H1 (cell line): ENCODE measurements at regions not wholly inside any gene's neighbourhood (a gene's known extent, or its start where the extent isn't known, plus 50 kb on each side); places are given as distances from the start of the nearest gene placed in this dataset.

Experiments
- CTCF ChIA-PET: fragments of 300-600 bp; sonication (Branson Sonifier 250); formaldehyde crosslinking; loops from one replicate; lab custom pipeline; 2021; ENCODE audit not compliant: partially characterized antibody; lab: Charles Lee
- POLR2A ChIA-PET: fragments of 300-600 bp; sonication (Branson Sonifier 250); formaldehyde crosslinking; loops from one replicate; lab custom pipeline; 2021; ENCODE audit warnings: inconsistent platforms; ENCODE audit not compliant: partially characterized antibody; lab: Charles Lee
- DNase-seq, 2 experiments: peaks; one replicate each; pipeline versions ENCODE4 v3.0.0 to v3.0.0-alpha.2; 2010 to 2022; ENCODE audit warnings: low spot score in 2 of 2, low read depth in 1 of 2, mixed read lengths in 1 of 2
- FAIRE-seq: peaks from 2 replicates; lab custom pipeline; 2011; peaks lifted over from hg19 to GRCh38; lab: Jason Lieb, UNC
- H2AFZ ChIP-seq: 2 replicates; pipeline ENCODE4 v1.8.1; 2012; ENCODE audit warnings: low read length, inconsistent platforms
- H2AK5ac ChIP-seq: 2 replicates; pipeline ENCODE4 v1.6.1; 2013; ENCODE audit warnings: low read depth, low read length
- H2BK120ac ChIP-seq: replicated peaks from 2 replicates; pipeline ENCODE3; 2013; ENCODE audit warnings: low read depth, low read length, inconsistent platforms
- H2BK12ac ChIP-seq: 2 replicates; pipeline ENCODE4 v1.6.1; 2013; ENCODE audit warnings: low read depth, low read length
- H2BK15ac ChIP-seq: 2 replicates; pipeline ENCODE4 v1.6.1; 2013; ENCODE audit warnings: low read length
- H2BK20ac ChIP-seq: 2 replicates; pipeline ENCODE4 v1.6.1; 2013; ENCODE audit warnings: low read length
- H2BK5ac ChIP-seq: 2 replicates; pipeline ENCODE4 v1.6.1; 2013; ENCODE audit warnings: low read depth, low read length
- H3K14ac ChIP-seq: 2 replicates; pipeline ENCODE4 v1.6.1; 2013; ENCODE audit warnings: inconsistent platforms; ENCODE audit not compliant: insufficient read length
- H3K18ac ChIP-seq: 2 replicates; pipeline ENCODE4 v1.6.1; 2013; ENCODE audit warnings: low read length; ENCODE audit errors: extremely low read depth
- H3K23ac ChIP-seq: 2 replicates; pipeline ENCODE4 v1.6.1; 2013; ENCODE audit warnings: inconsistent platforms; ENCODE audit not compliant: insufficient read length
- H3K23me2 ChIP-seq: 2 replicates; pipeline ENCODE4 v1.6.1; 2013; ENCODE audit warnings: low read depth, low read length
- H3K27ac ChIP-seq: 2 replicates; pipeline ENCODE4 v1.6.1; 2011; ENCODE audit warnings: low read depth, low read length, inconsistent platforms
- H3K27me3 ChIP-seq, 4 experiments: replicated peaks in 1 of 4; 1 replicate in 1 of 4; 2 replicates in 3 of 4; pipeline versions ENCODE4 v1.6.1 to v1.8.1; 2011 to 2013; ENCODE audit warnings: low read length in 3 of 4, mild to moderate bottlenecking in 3 of 4, inconsistent platforms in 2 of 4, mixed read lengths in 2 of 4, moderate library complexity in 1 of 4; ENCODE audit not compliant: control insufficient read depth in 3 of 4, insufficient read depth in 3 of 4; ENCODE audit errors: extremely low read depth in 1 of 4
- H3K36me3 ChIP-seq, 4 experiments: 2 replicates each; pipeline versions ENCODE4 v1.6.1 to v1.8.1; 2011 to 2013; ENCODE audit warnings: mild to moderate bottlenecking in 4 of 4, low read length in 3 of 4, moderate library complexity in 2 of 4, control low read depth in 1 of 4, inconsistent platforms in 1 of 4; ENCODE audit not compliant: insufficient read depth in 4 of 4, control insufficient read depth in 2 of 4
- H3K4ac ChIP-seq: replicated peaks from 2 replicates; pipeline ENCODE3; 2013; ENCODE audit warnings: low read length, low read depth, mixed read lengths, inconsistent platforms; ENCODE audit not compliant: insufficient read length
- H3K4me1 ChIP-seq, 4 experiments: replicated peaks in 1 of 4; 1 replicate in 1 of 4; 2 replicates in 3 of 4; pipeline versions ENCODE4 v1.6.1 to v1.8.1; 2011 to 2013; ENCODE audit warnings: low read length in 3 of 4, inconsistent platforms in 2 of 4, mixed read lengths in 1 of 4; ENCODE audit not compliant: insufficient read depth in 4 of 4, control insufficient read depth in 3 of 4
- H3K4me2 ChIP-seq, 2 experiments: 2 replicates each; pipeline versions ENCODE4 v1.6.1 to v1.8.1; 2011 to 2013; ENCODE audit warnings: low read depth in 2 of 2, low read length in 2 of 2, control low read depth in 1 of 2, inconsistent platforms in 1 of 2, mild to moderate bottlenecking in 1 of 2; ENCODE audit not compliant: insufficient read depth in 1 of 2
- H3K4me3 ChIP-seq, 4 experiments: fragments of 200-600, 300-600 bp in 1 of 4; sonication (generic), shearing (Covaris generic), sonication (Bioruptor Twin) in 1 of 4; 2 replicates each; pipeline versions ENCODE4 v1.5.1 to v1.8.1; 2011 to 2016; ENCODE audit warnings: low read length in 4 of 4, low read depth in 3 of 4, control low read depth in 2 of 4, inconsistent platforms in 2 of 4, mild to moderate bottlenecking in 2 of 4, mixed read lengths in 1 of 4, moderate library complexity in 1 of 4; ENCODE audit not compliant: insufficient read depth in 2 of 4; ENCODE audit errors: extremely low read depth in 1 of 4
- H3K56ac ChIP-seq: replicated peaks from 2 replicates; pipeline ENCODE3; 2013; ENCODE audit warnings: low read depth, mild to moderate bottlenecking, mixed read lengths, low read length, inconsistent platforms; ENCODE audit not compliant: insufficient read length
- H3K79me1 ChIP-seq: 2 replicates; pipeline ENCODE4 v1.6.1; 2013; ENCODE audit warnings: low read depth, low read length, control low read depth
- H3K79me2 ChIP-seq, 2 experiments: 2 replicates each; pipeline versions ENCODE4 v1.6.1 to v1.8.1; 2012 to 2013; ENCODE audit warnings: low read length in 2 of 2, mild to moderate bottlenecking in 2 of 2, inconsistent platforms in 1 of 2; ENCODE audit not compliant: insufficient read depth in 2 of 2, control insufficient read depth in 1 of 2
- H3K9ac ChIP-seq, 4 experiments: replicated peaks in 1 of 4; 1 replicate in 1 of 4; 2 replicates in 3 of 4; pipeline versions ENCODE4 v1.6.1 to v1.8.1; 2011 to 2013; ENCODE audit warnings: low read depth in 3 of 4, low read length in 3 of 4, control low read depth in 2 of 4, mild to moderate bottlenecking in 2 of 4, moderate library complexity in 2 of 4, inconsistent platforms in 1 of 4; ENCODE audit errors: extremely low read depth in 1 of 4
- H3K9me3 ChIP-seq, 2 experiments: 2 replicates each; pipeline versions ENCODE4 v1.6.1 to v1.8.1; 2012 to 2013; ENCODE audit warnings: mild to moderate bottlenecking in 2 of 2, moderate library complexity in 2 of 2, control low read depth in 1 of 2, inconsistent platforms in 1 of 2, low read depth in 1 of 2, low read length in 1 of 2, mixed read lengths in 1 of 2; ENCODE audit not compliant: insufficient read depth in 2 of 2
- H4K20me1 ChIP-seq, 2 experiments: replicated peaks in 1 of 2; 2 replicates each; pipeline versions ENCODE3 to v1.8.1; 2011 to 2013; ENCODE audit warnings: inconsistent platforms in 2 of 2, low read length in 2 of 2, mild to moderate bottlenecking in 1 of 2; ENCODE audit not compliant: insufficient read depth in 2 of 2, control insufficient read depth in 1 of 2
- H4K5ac ChIP-seq: 2 replicates; pipeline ENCODE4 v1.6.1; 2013; ENCODE audit warnings: low read length, low read depth, mixed read lengths, inconsistent platforms; ENCODE audit not compliant: insufficient read length
- H4K8ac ChIP-seq: 2 replicates; pipeline ENCODE4 v1.8.0; 2013; ENCODE audit warnings: mild to moderate bottlenecking, moderate library complexity, low read length, inconsistent platforms; ENCODE audit not compliant: insufficient read depth; ENCODE audit errors: extremely low read depth
- H4K91ac ChIP-seq: replicated peaks from 2 replicates; pipeline ENCODE3; 2013; ENCODE audit warnings: low read length, mixed read lengths, inconsistent platforms; ENCODE audit not compliant: insufficient read length
- ASH2L ChIP-seq: fragments of 200-600, 300-600 bp; sonication (generic); IDR thresholded peaks from one replicate; pipeline ENCODE4 v1.7.1; 2017; ENCODE audit warnings: low read length
- CTBP2 ChIP-seq: IDR thresholded peaks from 2 replicates; pipeline ENCODE4 v1.7.0; 2011; ENCODE audit warnings: borderline replicate concordance, mild to moderate bottlenecking, moderate library complexity, mixed read lengths, low read length; ENCODE audit not compliant: insufficient read depth, insufficient read length
- FOSL1 ChIP-seq: IDR thresholded peaks from 2 replicates; pipeline ENCODE4 v1.6.1; 2011; ENCODE audit warnings: mild to moderate bottlenecking, low read depth, low read length, moderate library complexity; ENCODE audit not compliant: insufficient read depth
- GABPA ChIP-seq: IDR thresholded peaks from 2 replicates; pipeline ENCODE4 v1.6.1; 2011; ENCODE audit warnings: mild to moderate bottlenecking, low read length, moderate library complexity, borderline replicate concordance; ENCODE audit not compliant: insufficient read depth
- JUN ChIP-seq: IDR thresholded peaks from 2 replicates; pipeline ENCODE4 v1.6.1; 2011; ENCODE audit warnings: low read depth, mild to moderate bottlenecking, improper control_type of control experiment, low read length
- JUND ChIP-seq: IDR thresholded peaks from 2 replicates; pipeline ENCODE4 v1.6.1; 2011; ENCODE audit warnings: mild to moderate bottlenecking, improper control_type of control experiment, low read length
- RFX5 ChIP-seq: IDR thresholded peaks from 2 replicates; pipeline ENCODE4 v1.6.1; 2011; ENCODE audit warnings: low read depth, low read length, improper control_type of control experiment, borderline replicate concordance
- SP1 ChIP-seq: IDR thresholded peaks from 2 replicates; pipeline ENCODE4 v1.6.1; 2011; ENCODE audit warnings: low read depth, low read length
- TAF1 ChIP-seq: IDR thresholded peaks from 2 replicates; pipeline ENCODE4 v1.6.1; 2011; ENCODE audit warnings: mild to moderate bottlenecking, low read depth, low read length
- WGBS, 2 experiments: shearing (Covaris generic) in 1 of 2; methylation state at CpG; one replicate each; pipeline versions ENCODE4 v1.1.6 to v1.1.7; 2013 to 2015; ENCODE audit warnings: low lambda C conversion rate in 2 of 2, mixed read lengths in 2 of 2, inconsistent platforms in 1 of 2, low coverage in 1 of 2, missing lambda C conversion rate in 1 of 2; ENCODE audit not compliant: insufficient replicate concordance in 2 of 2, insufficient coverage in 1 of 2, insufficient read length in 1 of 2; ENCODE audit errors: extremely low coverage in 1 of 2, missing lambda C conversion rate in 1 of 2; 5-methylcytosine and 5-hydroxymethylcytosine counted together
- TF ChIP-seq, protein P1 (sequence below): IDR thresholded peaks from 2 replicates; pipeline ENCODE4 v1.6.1; 2012; ENCODE audit warnings: low read length, inconsistent platforms

DNA sequence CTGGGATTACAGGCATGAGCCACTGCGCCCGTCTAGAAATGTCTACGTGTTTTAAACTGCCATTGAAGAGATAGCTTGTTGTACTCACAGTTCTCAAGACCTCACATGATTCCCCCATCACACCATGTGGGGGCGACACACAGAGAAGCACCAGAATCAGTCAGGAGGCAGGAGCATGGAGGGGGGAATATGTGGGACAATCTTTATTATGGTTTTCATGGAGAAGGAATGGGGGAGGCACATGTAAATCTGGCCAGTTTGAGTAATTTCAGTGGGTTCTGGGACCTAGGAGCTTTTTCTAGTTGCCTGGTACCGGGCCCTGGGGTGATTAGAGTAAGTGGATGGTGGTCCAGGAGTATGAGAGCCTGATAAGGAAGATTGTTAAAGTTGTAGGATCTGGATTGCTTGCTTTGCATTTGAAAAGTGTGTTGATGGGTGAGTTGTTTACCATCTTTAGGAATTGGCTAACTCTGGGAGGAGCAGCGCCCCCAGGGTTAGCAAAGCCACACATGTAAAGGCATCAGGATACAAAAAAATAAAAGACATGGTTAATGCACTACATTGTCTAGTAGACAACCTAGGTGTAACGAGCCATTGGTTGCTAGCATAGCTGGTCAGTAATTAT, 85.4 kb upstream of the SLC13A1 start:
- POLR2A ChIA-PET = no interaction called here
- TF ChIP-seq SP1 (no peak), JUN (no peak), GABPA (no peak), JUND (no peak), CTBP2 (no peak), FOSL1 (no peak), ASH2L (peak; percentile 67), TAF1 (no peak), RFX5 (no peak)
- TF ChIP-seq, protein P1, sequence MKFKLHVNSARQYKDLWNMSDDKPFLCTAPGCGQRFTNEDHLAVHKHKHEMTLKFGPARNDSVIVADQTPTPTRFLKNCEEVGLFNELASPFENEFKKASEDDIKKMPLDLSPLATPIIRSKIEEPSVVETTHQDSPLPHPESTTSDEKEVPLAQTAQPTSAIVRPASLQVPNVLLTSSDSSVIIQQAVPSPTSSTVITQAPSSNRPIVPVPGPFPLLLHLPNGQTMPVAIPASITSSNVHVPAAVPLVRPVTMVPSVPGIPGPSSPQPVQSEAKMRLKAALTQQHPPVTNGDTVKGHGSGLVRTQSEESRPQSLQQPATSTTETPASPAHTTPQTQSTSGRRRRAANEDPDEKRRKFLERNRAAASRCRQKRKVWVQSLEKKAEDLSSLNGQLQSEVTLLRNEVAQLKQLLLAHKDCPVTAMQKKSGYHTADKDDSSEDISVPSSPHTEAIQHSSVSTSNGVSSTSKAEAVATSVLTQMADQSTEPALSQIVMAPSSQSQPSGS = no peak

More for the DNA sequence above, 85.4 kb upstream of the SLC13A1 start:
- Histone ChIP-seq H3K4ac (no peak overlapping the region), H3K36me3 (no peaks in the 10 kb centered on the region), H3K56ac (no peak overlapping the region), H2AK5ac (no peak overlapping the region), H2BK5ac (no peak overlapping the region), H4K91ac (no peak overlapping the region), H3K4me3 (no peak overlapping the region; a peak in 1 of 8 replicates), H3K9ac (no peak overlapping the region), H2BK20ac (no peak overlapping the region), H3K4me2 (peak overlapping the region; percentile 12 to 38), H3K79me2 (no peaks in the 10 kb centered on the region), H3K18ac (peak overlapping the region; percentile 48; the same call in 1 of the 2 replicates), H3K9me3 (no peaks in the 10 kb centered on the region), H3K27ac (peak overlapping the region; percentile 59; the same call in 1 of the 2 replicates), H2BK12ac (no peak overlapping the region), H2AFZ (peak overlapping the region; percentile 18; the same call in 1 of the 2 replicates), H3K27me3 (no peaks in the 10 kb centered on the region), H3K23ac (no peak overlapping the region), H4K8ac (no peak overlapping the region; the same call in 1 of the 2 replicates), H3K79me1 (no peaks in the 10 kb centered on the region), H3K14ac (no peak overlapping the region), H2BK15ac (no peak overlapping the region), H4K5ac (no peak overlapping the region), H2BK120ac (no peak overlapping the region), H4K20me1 (no peaks in the 10 kb centered on the region), H3K23me2 (no peaks in the 10 kb centered on the region), H3K4me1 (no peaks in the 10 kb centered on the region)
- FAIRE-seq = peak; percentile 89
- DNase-seq = peak; percentile 38 to 59
- CTCF ChIA-PET = interaction anchor here (0.6 to 2.1 kb wide), 22 partner anchors 9 to 417 kb away, joined by 3 to 12 read pairs (median 3); no protein-coding TSS in a partner anchor
- WGBS, 2 experiments = 57% methylated on average over 7 of the region's 7 CpGs; no CpG with 5 or more reads in 1 of the 2 experiments
